H1 (cell line): ENCODE measurements at regions not wholly inside any gene's neighbourhood (a gene's known extent, or its start where the extent isn't known, plus 50 kb on each side); places are given as distances from the start of the nearest gene placed in this dataset.

ENCODE experiments used
- CHD7 ChIP-seq: fragments of 300-600 bp; sonication (generic); IDR thresholded peaks from 2 replicates; pipeline ENCODE4 v1.7.1; 2012; ENCODE audit warnings: low read length, moderate library complexity, mild to moderate bottlenecking, inconsistent platforms; ENCODE audit not compliant: insufficient replicate concordance
- NANOG ChIP-seq: IDR thresholded peaks from 2 replicates; pipeline ENCODE4 v1.6.1; 2011; ENCODE audit warnings: low read length, low read depth, mild to moderate bottlenecking, inconsistent platforms; ENCODE audit not compliant: insufficient read depth, poor library complexity, severe bottlenecking
- TF ChIP-seq, protein P1 (sequence below): IDR thresholded peaks from 2 replicates; pipeline ENCODE4 v1.6.1; 2012; ENCODE audit warnings: low read length, inconsistent platforms

DNA sequence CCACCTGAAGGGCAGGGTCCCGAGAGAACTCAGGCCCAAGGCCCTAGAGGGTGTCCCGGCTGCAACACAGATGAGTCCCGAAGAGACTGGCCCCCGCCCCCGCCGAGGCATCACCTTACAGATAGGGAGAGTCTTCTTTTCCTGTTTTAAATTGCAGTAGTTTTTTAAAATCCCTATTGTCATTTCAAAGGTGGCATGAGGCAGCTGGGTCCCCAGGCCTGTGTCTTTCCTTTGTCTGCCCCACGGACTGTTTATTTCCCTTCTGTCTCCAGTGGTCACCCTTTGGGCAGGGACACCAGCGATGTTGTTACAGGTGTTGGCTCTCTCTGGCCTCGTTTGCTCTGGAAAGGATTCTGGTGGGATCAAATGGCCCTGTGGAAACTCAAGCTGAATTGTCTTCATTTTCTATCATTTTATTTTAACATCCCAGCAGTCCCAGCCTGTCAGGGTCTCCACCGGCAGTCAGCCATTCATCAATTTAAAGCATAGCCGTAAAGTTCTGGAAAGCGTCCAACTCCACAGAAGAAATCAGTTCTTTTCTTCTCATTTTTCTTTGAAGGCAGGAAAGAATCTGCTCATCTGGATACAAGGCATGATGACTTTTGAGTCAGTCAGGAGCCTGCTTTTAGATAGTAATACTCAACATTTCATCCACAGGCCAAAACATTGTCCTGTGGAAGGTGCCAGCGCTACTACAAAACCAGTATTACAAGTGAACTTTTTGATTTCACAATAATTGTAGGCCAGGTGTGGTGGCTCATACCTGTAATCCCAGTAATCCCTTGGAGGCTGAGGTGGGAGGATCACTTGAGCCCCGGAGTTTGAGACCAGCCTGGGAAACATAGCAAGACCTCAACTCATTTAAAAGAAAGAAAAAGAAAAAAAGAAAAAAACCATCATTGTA is 96.2 kb downstream of the HES1 start (continued):
- TF ChIP-seq CHD7 (no peak), NANOG (no peak)
- TF ChIP-seq, protein P1, sequence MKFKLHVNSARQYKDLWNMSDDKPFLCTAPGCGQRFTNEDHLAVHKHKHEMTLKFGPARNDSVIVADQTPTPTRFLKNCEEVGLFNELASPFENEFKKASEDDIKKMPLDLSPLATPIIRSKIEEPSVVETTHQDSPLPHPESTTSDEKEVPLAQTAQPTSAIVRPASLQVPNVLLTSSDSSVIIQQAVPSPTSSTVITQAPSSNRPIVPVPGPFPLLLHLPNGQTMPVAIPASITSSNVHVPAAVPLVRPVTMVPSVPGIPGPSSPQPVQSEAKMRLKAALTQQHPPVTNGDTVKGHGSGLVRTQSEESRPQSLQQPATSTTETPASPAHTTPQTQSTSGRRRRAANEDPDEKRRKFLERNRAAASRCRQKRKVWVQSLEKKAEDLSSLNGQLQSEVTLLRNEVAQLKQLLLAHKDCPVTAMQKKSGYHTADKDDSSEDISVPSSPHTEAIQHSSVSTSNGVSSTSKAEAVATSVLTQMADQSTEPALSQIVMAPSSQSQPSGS, result no peak
